ENCODE measurements at regions not wholly inside any gene's neighbourhood (a gene's known extent, or its start where the extent isn't known, plus 50 kb on each side); places are given as distances from the start of the nearest gene placed in this dataset.

DNA sequence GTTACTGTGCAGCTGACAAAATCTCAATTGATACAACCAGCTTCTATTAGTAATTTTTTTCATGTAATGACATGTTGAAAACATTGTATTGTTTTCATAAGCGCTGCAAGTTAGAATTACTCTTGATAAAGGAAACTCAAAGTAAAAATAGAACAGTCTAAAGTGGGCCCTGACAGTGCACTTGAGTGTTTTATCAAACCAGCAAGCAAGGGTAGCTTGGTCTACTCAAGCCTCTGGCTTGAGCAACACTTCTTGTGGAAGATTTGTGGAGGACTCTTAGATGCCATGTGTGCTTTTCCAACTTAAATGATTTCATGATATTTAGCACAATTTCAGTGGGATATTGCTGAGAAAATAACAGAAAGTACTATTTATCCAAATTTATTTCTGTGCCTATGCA lies 575.7 kb upstream of the ZNF717 start:
- no peak overlapping the region for H3K4me3 ChIP-seq (ENCODE audit: low read depth, low read length)
- no peaks in the 10 kb centered on the region for H3K4me1 ChIP-seq (ENCODE audit: control insufficient read depth, insufficient read depth, low read length, unreplicated experiment)
- no peaks in the 10 kb centered on the region for H3K79me2 ChIP-seq (ENCODE audit: control insufficient read depth, insufficient read depth, low read length, unreplicated experiment)
- H2AFZ ChIP-seq (ENCODE audit: low read length, unreplicated experiment): no peak overlapping the region
- H3K27me3 ChIP-seq (ENCODE audit: insufficient read depth, low read length): no peaks in the 10 kb centered on the region
- no peak overlapping the region for H3K27ac ChIP-seq (ENCODE audit: low read depth, low read length)
- H3K36me3 ChIP-seq (ENCODE audit: insufficient read depth, low read length): no peaks in the 10 kb centered on the region

DNA sequence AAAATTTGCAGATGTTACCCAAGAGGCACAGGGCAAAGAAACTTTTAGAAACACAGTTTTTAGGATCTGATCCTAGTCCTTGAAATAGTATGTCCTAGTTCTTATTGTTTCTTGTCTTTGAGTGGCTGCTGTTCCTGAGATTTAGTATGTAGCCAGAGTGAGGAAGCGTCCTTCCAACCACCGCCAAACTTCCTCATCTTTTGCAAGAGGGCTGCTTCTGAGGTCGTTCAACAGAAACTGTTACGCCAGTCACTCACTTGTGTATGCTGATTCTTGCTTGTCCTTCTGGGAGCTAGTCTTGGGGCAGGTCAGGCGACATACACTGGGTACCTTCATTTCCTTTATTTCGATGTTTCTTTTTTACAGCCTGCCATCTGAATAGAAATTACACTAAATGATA lies 577.3 kb upstream of the ZNF717 start:
- Histone ChIP-seq H2AFZ (ENCODE audit: low read length, unreplicated experiment) (no peak overlapping the region), H3K27ac (ENCODE audit: low read depth, low read length) (no peak overlapping the region), H3K36me3 (ENCODE audit: insufficient read depth, low read length) (no peaks in the 10 kb centered on the region), H3K4me1 (ENCODE audit: control insufficient read depth, insufficient read depth, low read length, unreplicated experiment) (peaks cover 6% of the 10 kb centered on the region), H3K4me3 (ENCODE audit: low read depth, low read length) (no peak overlapping the region), H3K27me3 (ENCODE audit: insufficient read depth, low read length) (no peaks in the 10 kb centered on the region), H3K79me2 (ENCODE audit: control insufficient read depth, insufficient read depth, low read length, unreplicated experiment) (no peaks in the 10 kb centered on the region)

DNA sequence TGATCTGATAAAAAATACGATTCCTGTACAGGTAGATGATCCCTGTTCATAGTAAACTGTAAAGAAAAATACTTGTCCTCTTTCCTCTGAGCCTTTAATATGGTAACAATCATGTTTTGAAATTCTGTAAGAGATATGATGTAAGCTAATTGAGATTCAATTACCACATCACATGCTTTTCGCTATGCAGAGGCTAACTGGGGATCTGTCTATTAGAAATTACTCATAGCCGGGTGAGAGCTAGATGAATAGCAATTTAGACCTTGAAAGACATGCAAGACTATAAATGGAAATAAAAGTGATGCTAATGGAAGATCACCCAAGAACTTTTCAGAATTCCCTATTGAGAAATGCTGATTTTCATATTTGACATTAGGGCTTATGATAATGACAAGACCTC lies 579.9 kb upstream of the ZNF717 start:
- Histone ChIP-seq H3K27me3 (ENCODE audit: insufficient read depth, low read length) (no peaks in the 10 kb centered on the region), H3K4me1 (ENCODE audit: control insufficient read depth, insufficient read depth, low read length, unreplicated experiment) (peaks cover 6% of the 10 kb centered on the region), H3K4me3 (ENCODE audit: low read depth, low read length) (no peak overlapping the region), H2AFZ (ENCODE audit: low read length, unreplicated experiment) (no peak overlapping the region), H3K36me3 (ENCODE audit: insufficient read depth, low read length) (no peaks in the 10 kb centered on the region), H3K27ac (ENCODE audit: low read depth, low read length) (no peak overlapping the region), H3K79me2 (ENCODE audit: control insufficient read depth, insufficient read depth, low read length, unreplicated experiment) (no peaks in the 10 kb centered on the region)

DNA sequence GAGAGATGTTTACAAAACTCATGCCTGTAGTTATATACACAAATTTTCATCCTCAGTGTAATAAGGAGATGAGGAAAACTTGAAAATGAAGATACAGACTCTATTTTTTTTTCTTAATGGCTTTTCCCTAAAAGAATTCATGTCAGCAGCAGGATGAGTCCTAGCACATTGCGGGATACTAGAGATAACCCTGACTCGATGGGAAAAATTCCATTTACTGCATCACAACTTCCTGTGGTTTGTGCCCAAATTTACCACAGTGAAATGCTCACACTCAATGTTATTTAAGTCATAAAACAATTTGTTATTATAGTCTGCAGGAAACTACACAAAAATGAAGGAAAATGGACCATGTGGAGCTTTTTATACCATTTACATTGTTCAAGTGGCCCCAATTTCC lies 581.9 kb upstream of the ZNF717 start:
- no peak overlapping the region for H3K4me3 ChIP-seq (ENCODE audit: low read depth, low read length)
- no peaks in the 10 kb centered on the region for H3K36me3 ChIP-seq (ENCODE audit: insufficient read depth, low read length)
- peaks cover 6% of the 10 kb centered on the region for H3K4me1 ChIP-seq (ENCODE audit: control insufficient read depth, insufficient read depth, low read length, unreplicated experiment)
- H3K27ac ChIP-seq (ENCODE audit: low read depth, low read length): no peak overlapping the region
- H3K79me2 ChIP-seq (ENCODE audit: control insufficient read depth, insufficient read depth, low read length, unreplicated experiment): no peaks in the 10 kb centered on the region
- H3K27me3 ChIP-seq (ENCODE audit: insufficient read depth, low read length): no peaks in the 10 kb centered on the region
- no peak overlapping the region for H2AFZ ChIP-seq (ENCODE audit: low read length, unreplicated experiment)

DNA sequence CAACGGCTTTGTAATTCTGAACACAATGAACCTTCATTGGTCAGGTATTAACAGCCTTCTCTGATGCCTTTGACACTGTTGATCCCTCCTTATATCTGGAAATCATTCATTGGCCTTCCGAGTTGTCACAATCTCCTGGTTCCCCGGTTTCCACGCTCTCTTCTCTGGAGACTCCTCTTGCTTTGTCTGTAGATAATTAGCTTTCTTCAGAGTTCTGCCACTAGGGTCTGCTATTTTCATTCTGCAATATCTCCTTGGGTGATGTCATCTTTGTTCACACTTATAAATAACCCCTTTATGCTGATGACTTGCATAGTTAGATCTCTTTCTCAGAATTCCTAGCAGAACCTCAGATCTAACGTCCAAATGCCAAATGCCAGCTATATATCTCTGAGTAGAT lies 583.8 kb upstream of the ZNF717 start:
- H2AFZ ChIP-seq (ENCODE audit: low read length, unreplicated experiment): no peak overlapping the region

DNA sequence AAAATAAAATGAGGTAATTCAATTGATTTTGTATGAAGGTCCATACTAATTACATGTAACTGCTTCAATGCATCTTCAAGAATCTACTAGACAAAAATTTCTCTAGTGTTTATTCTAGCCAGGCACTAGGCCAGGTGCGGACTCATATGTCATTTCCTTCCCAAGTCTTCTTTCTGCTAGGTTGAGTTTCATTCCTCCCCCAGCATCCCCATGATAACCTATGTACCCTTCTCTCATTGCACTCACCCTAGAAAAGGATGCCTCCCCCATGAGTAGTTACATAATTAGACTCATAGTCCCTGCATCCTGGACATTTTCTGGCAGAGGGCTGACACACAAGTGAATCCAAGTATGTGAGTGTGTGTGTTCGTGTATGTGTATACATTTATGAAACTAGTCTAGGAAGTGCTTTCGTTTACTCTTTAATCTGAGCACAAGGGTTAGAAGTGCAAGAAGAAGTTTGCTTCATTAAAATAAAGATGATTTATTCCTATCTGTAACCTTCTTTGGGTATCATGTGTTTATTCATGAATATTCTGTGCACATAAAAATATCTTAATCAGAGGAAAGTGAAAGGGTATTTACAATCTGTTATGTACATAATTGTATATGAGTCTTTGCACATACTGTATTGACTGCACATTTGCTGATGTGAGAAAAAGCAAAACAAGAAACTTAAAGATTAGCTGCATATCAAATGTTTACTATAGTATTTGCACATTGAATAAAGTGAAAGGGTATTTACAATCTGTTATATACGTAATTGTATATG lies 585.6 kb upstream of the ZNF717 start:
- H3K27me3 ChIP-seq (ENCODE audit: insufficient read depth, low read length): no peaks in the 10 kb centered on the region

More for the DNA sequence above, 583.8 kb upstream of the ZNF717 start:
- H3K27ac ChIP-seq (ENCODE audit: low read depth, low read length): no peak overlapping the region
- H3K27me3 ChIP-seq (ENCODE audit: insufficient read depth, low read length): no peaks in the 10 kb centered on the region
- no peaks in the 10 kb centered on the region for H3K36me3 ChIP-seq (ENCODE audit: insufficient read depth, low read length)
- no peaks in the 10 kb centered on the region for H3K79me2 ChIP-seq (ENCODE audit: control insufficient read depth, insufficient read depth, low read length, unreplicated experiment)
- H3K4me3 ChIP-seq (ENCODE audit: low read depth, low read length): no peak overlapping the region
- peaks cover 6% of the 10 kb centered on the region for H3K4me1 ChIP-seq (ENCODE audit: control insufficient read depth, insufficient read depth, low read length, unreplicated experiment)

DNA sequence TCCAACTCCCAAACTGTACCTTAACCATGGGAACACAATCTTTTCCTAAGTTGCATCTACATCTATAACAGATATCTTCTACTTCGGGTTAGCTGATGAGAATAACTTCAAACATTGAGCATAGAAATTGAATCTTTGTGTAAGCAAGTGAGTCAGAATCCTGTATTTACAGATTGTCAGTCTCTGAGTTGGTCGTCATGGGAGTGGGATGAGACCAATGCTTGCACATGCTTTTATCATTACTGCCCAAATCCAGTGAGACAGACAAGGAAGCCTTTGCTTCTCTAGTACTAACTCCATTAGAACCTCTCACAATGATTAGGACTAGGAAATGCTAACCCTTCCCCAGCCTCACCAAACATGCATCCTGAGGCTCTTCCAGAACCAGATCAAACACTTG lies 587.1 kb upstream of the ZNF717 start:
- H3K36me3 ChIP-seq (ENCODE audit: insufficient read depth, low read length): no peaks in the 10 kb centered on the region
- no peak overlapping the region for H3K4me3 ChIP-seq (ENCODE audit: low read depth, low read length)
- peaks cover under 1% of the 10 kb centered on the region for H3K4me1 ChIP-seq (ENCODE audit: control insufficient read depth, insufficient read depth, low read length, unreplicated experiment)
- no peak overlapping the region for H2AFZ ChIP-seq (ENCODE audit: low read length, unreplicated experiment)
- no peaks in the 10 kb centered on the region for H3K79me2 ChIP-seq (ENCODE audit: control insufficient read depth, insufficient read depth, low read length, unreplicated experiment)
- no peak overlapping the region for H3K27ac ChIP-seq (ENCODE audit: low read depth, low read length)
- H3K27me3 ChIP-seq (ENCODE audit: insufficient read depth, low read length): no peaks in the 10 kb centered on the region

More for the DNA sequence above, 585.6 kb upstream of the ZNF717 start:
- no peaks in the 10 kb centered on the region for H3K79me2 ChIP-seq (ENCODE audit: control insufficient read depth, insufficient read depth, low read length, unreplicated experiment)
- H3K4me3 ChIP-seq (ENCODE audit: low read depth, low read length): no peak overlapping the region
- H3K4me1 ChIP-seq (ENCODE audit: control insufficient read depth, insufficient read depth, low read length, unreplicated experiment): peaks cover 6% of the 10 kb centered on the region
- no peaks in the 10 kb centered on the region for H3K36me3 ChIP-seq (ENCODE audit: insufficient read depth, low read length)
- no peak overlapping the region for H3K27ac ChIP-seq (ENCODE audit: low read depth, low read length)
- no peak overlapping the region for H2AFZ ChIP-seq (ENCODE audit: low read length, unreplicated experiment)

DNA sequence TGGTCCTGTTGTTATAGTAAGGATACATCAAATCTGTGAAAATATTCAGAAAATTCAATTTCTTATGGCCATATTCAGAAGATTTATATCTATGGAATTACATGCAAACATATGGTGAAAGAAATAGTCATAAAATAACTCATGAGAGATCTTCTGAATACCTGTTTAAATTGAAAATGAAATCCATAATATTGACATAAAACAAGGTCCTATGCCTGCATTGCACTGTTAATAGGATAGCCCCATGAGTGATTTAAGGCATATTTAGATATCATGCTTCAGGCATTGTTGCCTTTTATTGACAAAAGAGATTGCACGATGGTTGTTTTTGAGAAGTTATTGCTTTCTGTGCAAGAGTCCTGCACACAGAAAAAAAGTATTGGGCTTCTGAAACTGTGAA lies 591.7 kb upstream of the ZNF717 start:
- no peaks in the 10 kb centered on the region for H3K27me3 ChIP-seq (ENCODE audit: insufficient read depth, low read length)
- H3K4me3 ChIP-seq (ENCODE audit: low read depth, low read length): no peak overlapping the region
- H3K27ac ChIP-seq (ENCODE audit: low read depth, low read length): no peak overlapping the region
- no peaks in the 10 kb centered on the region for H3K79me2 ChIP-seq (ENCODE audit: control insufficient read depth, insufficient read depth, low read length, unreplicated experiment)
- H3K36me3 ChIP-seq (ENCODE audit: insufficient read depth, low read length): no peaks in the 10 kb centered on the region
- H3K4me1 ChIP-seq (ENCODE audit: control insufficient read depth, insufficient read depth, low read length, unreplicated experiment): no peaks in the 10 kb centered on the region
- H2AFZ ChIP-seq (ENCODE audit: low read length, unreplicated experiment): no peak overlapping the region

DNA sequence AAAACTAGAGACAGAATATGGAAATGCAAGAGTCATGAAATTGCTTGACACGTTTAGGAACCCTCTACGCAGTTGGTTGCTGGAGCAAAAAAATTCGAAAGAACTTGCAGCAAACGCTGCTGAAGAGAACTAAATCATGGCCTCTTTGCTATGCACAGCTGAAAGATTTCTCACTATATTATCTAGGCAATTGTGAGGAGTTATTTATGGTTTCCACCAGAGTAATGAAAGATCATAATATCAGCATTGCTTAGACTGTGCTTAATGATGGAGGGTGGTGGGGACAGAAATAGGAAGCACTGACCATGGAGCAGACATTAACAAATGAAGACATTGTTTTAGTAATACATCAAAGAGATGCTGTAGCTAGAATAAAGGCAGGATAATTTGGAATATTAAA lies 593.4 kb upstream of the ZNF717 start:
- no peaks in the 10 kb centered on the region for H3K27me3 ChIP-seq (ENCODE audit: insufficient read depth, low read length)
- H3K4me3 ChIP-seq (ENCODE audit: low read depth, low read length): no peak overlapping the region
- no peaks in the 10 kb centered on the region for H3K4me1 ChIP-seq (ENCODE audit: control insufficient read depth, insufficient read depth, low read length, unreplicated experiment)
- no peak overlapping the region for H3K27ac ChIP-seq (ENCODE audit: low read depth, low read length)
- H3K79me2 ChIP-seq (ENCODE audit: control insufficient read depth, insufficient read depth, low read length, unreplicated experiment): no peaks in the 10 kb centered on the region
- no peaks in the 10 kb centered on the region for H3K36me3 ChIP-seq (ENCODE audit: insufficient read depth, low read length)
- no peak overlapping the region for H2AFZ ChIP-seq (ENCODE audit: low read length, unreplicated experiment)

DNA sequence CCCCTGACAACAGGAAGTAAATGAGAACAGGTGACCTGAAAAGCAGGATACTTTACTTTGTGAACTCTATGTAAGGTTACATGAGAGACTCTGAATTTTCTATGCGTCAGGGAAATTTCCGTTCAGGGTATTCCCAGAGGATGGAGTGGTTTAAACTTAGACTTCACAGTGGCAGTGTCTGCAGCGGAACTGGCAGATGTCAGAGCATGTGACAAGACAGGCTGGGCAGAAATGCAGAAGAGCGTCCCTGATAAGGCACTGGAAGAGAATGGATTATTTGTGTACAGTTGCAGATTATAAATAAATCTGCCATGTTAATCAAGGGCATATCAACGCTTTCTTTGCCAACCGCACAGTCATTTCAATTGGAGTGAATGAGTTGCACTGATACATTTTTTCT lies 598.4 kb upstream of the ZNF717 start:
- H2AFZ ChIP-seq (ENCODE audit: low read length, unreplicated experiment): no peak overlapping the region
- no peak overlapping the region for H3K27ac ChIP-seq (ENCODE audit: low read depth, low read length)
- no peaks in the 10 kb centered on the region for H3K27me3 ChIP-seq (ENCODE audit: insufficient read depth, low read length)
- H3K4me3 ChIP-seq (ENCODE audit: low read depth, low read length): no peak overlapping the region
- no peaks in the 10 kb centered on the region for H3K4me1 ChIP-seq (ENCODE audit: control insufficient read depth, insufficient read depth, low read length, unreplicated experiment)
- H3K36me3 ChIP-seq (ENCODE audit: insufficient read depth, low read length): no peaks in the 10 kb centered on the region
- no peaks in the 10 kb centered on the region for H3K79me2 ChIP-seq (ENCODE audit: control insufficient read depth, insufficient read depth, low read length, unreplicated experiment)

DNA sequence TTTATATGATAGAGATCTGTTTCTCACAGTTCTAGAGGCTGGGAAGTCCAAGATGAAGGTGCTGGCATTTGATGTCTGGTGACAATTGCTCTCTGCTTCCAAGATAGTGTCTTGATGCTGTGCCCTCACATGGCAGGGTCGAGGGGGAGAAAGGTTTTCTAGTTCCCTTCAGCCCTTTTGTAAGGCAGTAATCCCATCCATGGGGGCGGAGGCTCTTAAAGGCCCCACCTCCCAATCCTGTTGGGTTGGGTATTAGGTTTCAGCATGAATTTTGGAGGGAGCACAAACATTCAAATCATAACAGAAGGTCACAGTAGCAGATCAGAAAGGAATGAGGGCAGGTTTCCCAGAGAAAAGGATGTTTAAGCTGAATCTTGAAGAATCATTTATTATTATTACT lies 601.7 kb upstream of the ZNF717 start:
- Histone ChIP-seq H3K27me3 (ENCODE audit: insufficient read depth, low read length) (no peaks in the 10 kb centered on the region), H3K27ac (ENCODE audit: low read depth, low read length) (no peak overlapping the region), H3K4me3 (ENCODE audit: low read depth, low read length) (no peak overlapping the region), H3K36me3 (ENCODE audit: insufficient read depth, low read length) (no peaks in the 10 kb centered on the region), H2AFZ (ENCODE audit: low read length, unreplicated experiment) (no peak overlapping the region), H3K4me1 (ENCODE audit: control insufficient read depth, insufficient read depth, low read length, unreplicated experiment) (no peaks in the 10 kb centered on the region), H3K79me2 (ENCODE audit: control insufficient read depth, insufficient read depth, low read length, unreplicated experiment) (no peaks in the 10 kb centered on the region)

All from ACC112 (cell line).